Endothelial cell of umbilical vein (primary cell): ENCODE measurements at regions not wholly inside any gene's neighbourhood (a gene's known extent, or its start where the extent isn't known, plus 50 kb on each side); places are given as distances from the start of the nearest gene placed in this dataset.

Source experiments
- BruUV-seq: library from RNA; stranded (reverse); fragments of 400-500 nt; replicated peaks from 2 replicates; lab custom pipeline; 2021; lab: Mats Ljungman, UMichigan
- CTCF ChIA-PET: fragments of 300-600, 350-600 bp; sonication (Branson Sonifier 250); formaldehyde crosslinking; loops from one replicate; lab custom pipeline; 2021; ENCODE audit warnings: antibody characterized with exemption, inconsistent platforms; lab: Charles Lee
- POLR2A ChIA-PET: fragments of 300-600, 350-600 bp; sonication (Branson Sonifier 250); formaldehyde crosslinking; loops from one replicate; lab custom pipeline; 2021; ENCODE audit warnings: antibody characterized with exemption, inconsistent platforms; lab: Charles Lee
- DNase-seq: peaks from one replicate; pipeline ENCODE4 v3.0.0-alpha.2; 2011; ENCODE audit warnings: low read depth, low spot score
- FAIRE-seq: peaks from 2 replicates; lab custom pipeline; 2011; peaks lifted over from hg19 to GRCh38; lab: Jason Lieb, UNC
- H2AFZ ChIP-seq: 2 replicates; pipeline ENCODE4 v1.6.0; 2012; ENCODE audit warnings: low read depth, low read length, control low read depth, inconsistent platforms
- H3K27ac ChIP-seq: 2 replicates; pipeline ENCODE4 v1.5.1; 2011; ENCODE audit warnings: low read depth, mild to moderate bottlenecking, control low read depth, low read length, moderate library complexity; ENCODE audit not compliant: insufficient read depth
- H3K27me3 ChIP-seq, 2 experiments: 2 replicates each; pipeline versions ENCODE4 v1.6.0 to v1.6.1; 2011; ENCODE audit warnings: low read length in 2 of 2, mixed read lengths in 1 of 2; ENCODE audit not compliant: control insufficient read depth in 2 of 2, insufficient read depth in 2 of 2
- H3K36me3 ChIP-seq, 2 experiments: 2 replicates in 1 of 2; 3 replicates in 1 of 2; pipeline ENCODE4 v1.5.1; 2011; ENCODE audit warnings: low read length in 2 of 2, mild to moderate bottlenecking in 1 of 2, moderate library complexity in 1 of 2; ENCODE audit not compliant: control insufficient read depth in 2 of 2, insufficient read depth in 2 of 2; ENCODE audit errors: extremely low read depth in 1 of 2
- H3K4me1 ChIP-seq: 3 replicates; pipeline ENCODE4 v1.5.1; 2011; ENCODE audit warnings: mild to moderate bottlenecking, low read length; ENCODE audit not compliant: control insufficient read depth, insufficient read depth; ENCODE audit errors: extremely low read depth
- H3K4me2 ChIP-seq: 2 replicates; pipeline ENCODE4 v1.6.1; 2011; ENCODE audit warnings: low read length, control low read depth, mixed read lengths; ENCODE audit not compliant: insufficient read depth
- H3K4me3 ChIP-seq, 3 experiments: fragments of 200-600 bp in 1 of 3; sonication (generic), shearing (Covaris generic) in 1 of 3; replicated peaks in 1 of 3; 2 replicates each; pipeline ENCODE4 v1.5.1; 2011 to 2016; ENCODE audit warnings: control low read depth in 3 of 3, low read length in 3 of 3, mild to moderate bottlenecking in 2 of 3, inconsistent platforms in 1 of 3, low read depth in 1 of 3, moderate library complexity in 1 of 3; ENCODE audit not compliant: insufficient read depth in 1 of 3
- H3K79me2 ChIP-seq: 2 replicates; pipeline ENCODE4 v1.6.0; 2012; ENCODE audit warnings: low read length, inconsistent platforms; ENCODE audit not compliant: control insufficient read depth, insufficient read depth
- H3K9ac ChIP-seq: replicated peaks from 2 replicates; pipeline ENCODE3; 2011; ENCODE audit warnings: low read length, control low read depth; ENCODE audit not compliant: insufficient read depth; ENCODE audit errors: extremely low read depth
- H3K9me1 ChIP-seq: replicated peaks from 3 replicates; pipeline ENCODE4 v1.6.0; 2011; ENCODE audit warnings: mild to moderate bottlenecking, low read length; ENCODE audit not compliant: control insufficient read depth, insufficient read depth; ENCODE audit errors: extremely low read depth
- H3K9me3 ChIP-seq: replicated peaks from 2 replicates; pipeline ENCODE4 v1.5.1; 2012; ENCODE audit warnings: low read length, inconsistent platforms; ENCODE audit not compliant: control insufficient read depth, insufficient read depth
- H4K20me1 ChIP-seq: replicated peaks from 2 replicates; pipeline ENCODE3; 2011; ENCODE audit warnings: mild to moderate bottlenecking, low read length; ENCODE audit not compliant: control insufficient read depth, insufficient read depth; ENCODE audit errors: extremely low read depth
- CTCF ChIP-seq, 2 donors: IDR thresholded peaks; 1 replicate in 1 of 2; 2 replicates in 1 of 2; pipeline ENCODE4 v1.5.1; 2011; ENCODE audit warnings: low read length in 2 of 2, mild to moderate bottlenecking in 2 of 2, moderate library complexity in 2 of 2, control low read depth in 1 of 2, inconsistent platforms in 1 of 2, low read depth in 1 of 2; ENCODE audit not compliant: insufficient read depth in 1 of 2; ENCODE audit errors: extremely low read depth in 1 of 2
- EZH2 ChIP-seq: IDR thresholded peaks from 2 replicates; pipeline ENCODE4 v1.6.1; 2012; ENCODE audit warnings: borderline replicate concordance, low read depth, mild to moderate bottlenecking, moderate library complexity, low read length, inconsistent platforms; ENCODE audit not compliant: severe bottlenecking
- FOS ChIP-seq: IDR thresholded peaks from 2 replicates; pipeline ENCODE4 v1.6.1; 2011; ENCODE audit warnings: mild to moderate bottlenecking, low read length, moderate library complexity, borderline replicate concordance; ENCODE audit not compliant: insufficient read depth
- JUN ChIP-seq: IDR thresholded peaks from 2 replicates; pipeline ENCODE4 v1.6.1; 2011; ENCODE audit warnings: borderline replicate concordance, low read depth; ENCODE audit not compliant: insufficient read length, insufficient read depth
- MAX ChIP-seq: IDR thresholded peaks from 2 replicates; pipeline ENCODE4 v1.6.1; 2011; ENCODE audit not compliant: insufficient read depth, insufficient read length
- POLR2A ChIP-seq: IDR thresholded peaks from 2 replicates; pipeline ENCODE4 v1.6.1; 2012; ENCODE audit warnings: low read depth, mild to moderate bottlenecking, control low read depth, low read length
- POLR2AphosphoS5 ChIP-seq: IDR thresholded peaks from 2 replicates; pipeline ENCODE4 v1.6.1; 2012; ENCODE audit warnings: low read depth, mild to moderate bottlenecking, control low read depth, low read length, moderate library complexity; ENCODE audit not compliant: insufficient read depth
- dilution Hi-C: fragments of 300-500 bp; cut with MboI; formaldehyde crosslinking; loops from one replicate; pipeline ENCODE4 v1.15.0; 2019; ENCODE audit warnings: low sequenced_read_pairs; ENCODE audit not compliant: extremely low pct_ligation_motif_present
- intact Hi-C: fragments of 100-400 bp; cut with micrococcal nuclease; formaldehyde crosslinking; loops from one replicate; pipeline ENCODE4 v1.10.0; 2022

DNA sequence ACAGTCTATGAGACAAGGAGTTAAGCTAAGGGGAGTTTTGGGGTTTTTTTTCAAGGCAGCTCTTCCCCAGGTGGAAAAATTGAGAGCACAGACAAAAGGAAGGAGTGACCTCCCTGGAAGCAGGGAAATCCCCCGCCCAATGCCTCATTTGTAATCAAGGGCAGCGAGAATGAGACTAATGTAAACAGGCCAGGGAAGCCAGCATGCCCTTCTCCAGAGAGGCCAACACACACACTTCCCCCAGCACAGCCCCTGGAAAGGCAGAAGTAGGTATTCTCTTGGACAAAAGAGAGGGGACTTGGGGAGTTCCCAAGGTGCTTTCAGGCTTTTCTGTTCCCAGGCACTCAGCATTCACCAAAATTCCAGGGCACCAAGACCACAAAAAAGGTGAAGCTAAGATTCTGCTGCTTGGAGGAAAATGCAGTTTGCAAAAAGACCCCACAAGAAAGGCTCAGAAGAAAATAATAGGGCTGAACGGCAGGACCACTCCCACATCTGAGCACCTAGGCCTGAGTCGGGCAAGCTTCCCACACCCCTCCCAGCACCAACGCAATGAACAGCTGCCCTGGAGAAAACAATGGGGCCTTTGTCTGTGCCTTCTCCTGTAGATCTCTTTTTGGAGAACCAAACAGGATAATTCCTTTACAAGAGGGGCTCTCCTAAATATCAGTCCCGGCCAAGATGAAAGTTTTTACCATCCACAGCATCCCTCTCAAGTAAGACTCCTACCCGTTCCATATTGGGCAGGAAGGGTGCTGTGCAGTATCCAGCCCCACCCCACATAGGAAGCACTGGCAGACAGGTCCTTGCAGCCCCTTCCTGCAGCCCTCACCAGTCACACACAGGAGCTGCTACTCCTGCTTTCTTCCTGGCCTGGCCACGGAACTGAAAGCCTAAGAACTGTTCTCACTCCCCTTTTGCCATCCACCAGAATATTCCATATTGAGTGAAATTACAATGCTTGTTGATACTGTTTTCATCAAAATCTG, 70.7 kb upstream of the AKIP1 start:
- no peak overlapping the region for H3K4me3 ChIP-seq
- H3K9me3 ChIP-seq = no peaks in the 10 kb centered on the region
- no peaks in the 10 kb centered on the region for H3K36me3 ChIP-seq
- POLR2A ChIA-PET = interaction anchor here (0.8 kb wide), 1 partner anchor 28 kb away, joined by 4 read pairs; no protein-coding TSS in a partner anchor
- intact Hi-C loops (no loop called here), dilution Hi-C loops (no loop called here)
- DNase-seq = peak; percentile 92
- H3K4me1 ChIP-seq = peaks cover 17% of the 10 kb centered on the region
- H3K27me3 ChIP-seq = no peaks in the 10 kb centered on the region
- peak overlapping the region; percentile 33 for H3K27ac ChIP-seq
- no peaks in the 10 kb centered on the region for H3K79me2 ChIP-seq
- no peaks in the 10 kb centered on the region for H4K20me1 ChIP-seq
- peak; percentile 75 for FAIRE-seq
- peak overlapping the region; percentile 14 for H3K4me2 ChIP-seq
- CTCF ChIA-PET = interaction anchor here (0.8 to 2.1 kb wide), 4 partner anchors 10 to 31 kb away, joined by 3 to 7 read pairs (median 4); no protein-coding TSS in a partner anchor
- TF ChIP-seq POLR2AphosphoS5 (peak; percentile 41), POLR2A (peak; percentile 50), FOS (no peak), JUN (no peak), EZH2 (no peak), MAX (no peak), CTCF (IDR thresholded peaks at IDR 0.05; ENCODE audit: extremely low read depth in 1 of 2, insufficient read depth in 1 of 2, low read depth in 1 of 2, low read length in 2 of 2) (no peak)
- H2AFZ ChIP-seq = peak overlapping the region; percentile 38
- no peaks in the 10 kb centered on the region for H3K9me1 ChIP-seq
- BruUV-seq = no TSS peak
- no peak overlapping the region for H3K9ac ChIP-seq
